ENCODE measurements at regions not wholly inside any gene's neighbourhood (a gene's known extent, or its start where the extent isn't known, plus 50 kb on each side); places are given as distances from the start of the nearest gene placed in this dataset.
"Not testable (repeated sequence)": the region's sequence is repeated elsewhere in the genome, so short reads cannot be mapped to it uniquely, and the experiment has no call there.

GRCh38 chr3:70736009-70736408 lies 423.6 kb upstream of the MDFIC2 start:
- DNase-seq, result no peak

GRCh38 chr3:70734756-70735155 lies 422.3 kb upstream of the MDFIC2 start:
- no peak for DNase-seq

GRCh38 chr3:70731046-70731445 lies 418.6 kb upstream of the MDFIC2 start:
- no peak for DNase-seq

GRCh38 chr3:70729845-70730244 lies 417.4 kb upstream of the MDFIC2 start:
- no peak for DNase-seq

- DNase-seq, result no peak
Measured at GRCh38 chr3:70728311-70728710, 415.9 kb upstream of the MDFIC2 start.

- no peak for DNase-seq
Measured at GRCh38 chr3:70726961-70727360, 414.5 kb upstream of the MDFIC2 start.

GRCh38 chr3:70726096-70726938 lies 413.9 kb upstream of the MDFIC2 start:
- DNase-seq, result no peak

GRCh38 chr3:70722018-70722417 lies 409.6 kb upstream of the MDFIC2 start:
- DNase-seq, result no peak

GRCh38 chr3:70716832-70717231 lies 404.4 kb upstream of the MDFIC2 start:
- DNase-seq, result no peak

- no peak for DNase-seq
Measured at GRCh38 chr3:70712449-70713082, 400.1 kb upstream of the MDFIC2 start.

GRCh38 chr3:70703305-70704102 lies 391.1 kb upstream of the MDFIC2 start:
- DNase-seq, result no peak

GRCh38 chr3:70702132-70702531 lies 389.7 kb upstream of the MDFIC2 start:
- DNase-seq, result no peak

- no peak for DNase-seq
Measured at GRCh38 chr3:70684701-70685100, 372.3 kb upstream of the MDFIC2 start.

- not testable (repeated sequence) for DNase-seq
Measured at GRCh38 chr3:70675810-70676209, 363.4 kb upstream of the MDFIC2 start.

GRCh38 chr3:70658513-70659310 lies 346.3 kb upstream of the MDFIC2 start:
- DNase-seq, result no peak

GRCh38 chr3:70657454-70657853 lies 345.0 kb upstream of the MDFIC2 start:
- no peak for DNase-seq

GRCh38 chr3:70647823-70648222 lies 335.4 kb upstream of the MDFIC2 start:
- DNase-seq, result no peak

GRCh38 chr3:70647094-70647493 lies 334.7 kb upstream of the MDFIC2 start:
- no peak for DNase-seq

GRCh38 chr3:70646635-70647034 lies 334.2 kb upstream of the MDFIC2 start:
- DNase-seq, result no peak

- no peak for DNase-seq
Measured at GRCh38 chr3:70640481-70640880, 328.0 kb upstream of the MDFIC2 start.

GRCh38 chr3:70635301-70635700 lies 322.9 kb upstream of the MDFIC2 start:
- DNase-seq, result no peak

GRCh38 chr3:70631716-70632307 lies 319.4 kb upstream of the MDFIC2 start:
- DNase-seq, result no peak

Measured in activated CD4-positive, alpha-beta T cell treated with anti-CD3 and anti-CD28 coated beads, Interleukin-2, amount 50 U/mL, for 48 hours (primary cell).